Pulmonary artery endothelial cell (primary cell): ENCODE measurements at regions not wholly inside any gene's neighbourhood (a gene's known extent, or its start where the extent isn't known, plus 50 kb on each side); places are given as distances from the start of the nearest gene placed in this dataset.
A peak's percentile ranks its signal among the peaks of the same experiment; 100 is the strongest.
"Not testable (repeated sequence)": the region's sequence is repeated elsewhere in the genome, so short reads cannot be mapped to it uniquely, and the experiment has no call there.

ENCODE experiments used
- DNase-seq: peaks from one replicate; pipeline ENCODE4 v3.0.0-alpha.2; 2011; ENCODE audit warnings: low read depth, low spot score

DNA sequence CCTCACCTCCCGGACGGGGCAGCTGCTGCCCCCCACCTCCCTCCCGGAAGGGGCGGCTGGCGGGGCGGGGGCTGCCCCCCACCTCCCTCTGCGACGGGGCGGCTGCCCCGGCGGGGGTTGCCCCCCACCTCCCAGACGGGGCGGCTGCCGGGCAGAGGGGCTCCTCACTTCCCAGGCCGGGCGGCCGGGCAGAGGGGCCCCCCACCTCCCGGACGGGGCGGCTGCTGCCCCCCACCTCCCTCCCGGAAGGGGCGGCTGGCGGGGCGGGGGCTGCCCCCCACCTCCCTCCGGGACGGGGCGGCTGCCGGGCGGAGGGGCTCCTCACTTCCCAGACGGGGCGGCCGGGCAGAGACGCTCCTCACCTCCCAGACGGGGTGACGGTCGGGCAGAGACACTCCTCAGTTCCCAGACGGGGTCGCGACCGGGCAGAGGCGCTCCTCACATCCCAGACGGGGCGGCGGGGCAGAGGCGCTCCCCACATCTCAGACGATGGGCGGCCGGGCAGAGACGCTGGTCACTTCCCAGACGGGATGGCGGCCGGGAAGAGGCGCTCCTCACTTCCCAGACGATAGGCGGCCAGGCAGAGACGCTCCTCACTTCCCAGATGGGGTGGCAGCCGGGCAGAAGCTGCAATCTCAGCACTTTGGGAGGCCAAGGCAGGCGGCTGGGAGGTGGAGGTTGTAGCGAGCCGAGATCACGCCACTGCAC, 1218.8 kb downstream of the GATA3 start:
- not testable (repeated sequence) for DNase-seq

DNA sequence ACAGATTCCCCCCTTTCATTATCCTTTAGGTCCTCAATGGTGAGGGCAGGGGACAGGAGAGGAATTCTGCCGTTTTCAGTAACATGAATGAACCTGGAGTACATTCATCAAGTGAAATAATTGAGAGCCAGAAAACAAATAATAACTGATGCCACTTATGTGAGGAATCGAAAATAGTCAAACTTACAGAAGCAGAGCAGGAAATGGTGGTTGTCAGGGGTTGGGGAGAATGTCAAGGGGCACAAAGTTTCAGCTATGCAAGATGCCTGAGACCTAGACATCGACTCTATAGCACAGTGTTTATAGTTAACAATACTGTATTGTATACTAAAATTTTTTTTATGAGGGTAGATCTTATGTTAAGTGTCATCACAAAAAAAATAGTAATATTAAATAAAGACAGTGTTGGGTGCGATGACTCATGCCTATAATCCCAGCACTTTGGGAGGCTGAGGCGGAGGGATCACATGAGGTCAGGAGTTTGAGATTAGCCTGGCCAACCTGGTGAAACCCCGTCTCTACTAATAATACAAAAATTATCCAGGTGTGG, 1219.8 kb downstream of the GATA3 start:
- DNase-seq = no peak

DNA sequence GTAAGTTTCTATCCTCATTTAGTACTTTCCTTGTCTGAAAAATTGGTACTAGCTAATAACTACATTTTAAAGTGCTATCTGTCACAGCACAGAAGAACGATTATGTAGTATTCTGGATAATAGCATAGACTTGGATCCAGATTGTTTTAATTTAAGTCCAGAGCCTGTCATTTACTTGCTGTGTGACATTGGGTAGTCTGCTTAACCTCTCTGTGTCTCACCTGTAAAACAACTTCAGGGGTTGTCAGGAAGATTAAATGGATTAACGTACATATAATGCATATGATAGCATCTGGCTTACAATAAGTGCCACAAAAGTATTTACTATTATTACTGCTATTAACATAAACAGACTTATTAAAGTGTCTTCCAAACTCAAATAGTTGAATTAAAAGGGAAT, 1221.4 kb downstream of the GATA3 start:
- DNase-seq = no peak

GRCh38 chr10:9285690-9286089, 1231.2 kb downstream of the GATA3 start:
- no peak for DNase-seq

GRCh38 chr10:9289811-9290210, 1235.3 kb downstream of the GATA3 start:
- no peak for DNase-seq

- DNase-seq = no peak
These were observed 1236.6 kb downstream of the GATA3 start for GRCh38 chr10:9291081-9291480.

GRCh38 chr10:9294132-9294663, 1239.7 kb downstream of the GATA3 start:
- no peak for DNase-seq

GRCh38 chr10:9294865-9295264, 1240.4 kb downstream of the GATA3 start:
- DNase-seq = no peak

DNA sequence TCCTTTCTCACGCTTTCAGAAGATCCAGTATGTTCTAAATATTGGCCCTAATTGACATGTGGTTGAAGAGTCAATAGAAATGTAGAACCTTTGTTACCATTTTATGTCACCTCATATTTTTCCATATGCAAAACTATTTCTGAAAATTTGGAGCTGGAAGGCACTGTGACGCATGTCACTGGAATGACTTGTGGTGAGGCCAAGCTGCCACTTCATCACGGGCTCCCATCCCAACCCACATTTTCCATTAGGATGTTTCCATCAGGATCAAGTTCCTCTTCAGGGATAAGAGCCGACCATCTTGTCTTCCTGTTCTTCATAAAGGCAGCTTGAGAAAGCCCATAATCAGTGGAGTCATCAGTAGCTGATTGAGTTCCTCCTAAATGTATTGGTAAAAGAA, 1241.7 kb downstream of the GATA3 start:
- no peak for DNase-seq

DNA sequence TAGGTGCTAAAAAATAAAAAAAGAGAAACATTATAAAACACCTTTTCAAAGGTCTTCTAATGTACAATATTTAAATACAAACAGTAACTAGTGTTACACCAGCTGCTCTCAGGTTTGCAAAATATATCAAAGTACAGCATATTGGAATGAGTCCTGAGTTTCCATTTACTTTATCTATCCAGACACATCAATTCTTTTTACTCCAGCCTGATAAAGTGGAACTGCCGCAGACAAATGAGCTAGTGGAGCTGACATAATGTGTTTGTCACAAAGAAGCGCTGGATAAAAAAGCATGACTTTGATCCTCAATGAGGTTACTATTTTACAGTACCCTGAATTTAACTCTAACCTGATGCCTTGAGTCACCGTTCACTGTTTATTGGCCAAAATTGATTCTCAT, 1243.1 kb downstream of the GATA3 start:
- DNase-seq = no peak

DNA sequence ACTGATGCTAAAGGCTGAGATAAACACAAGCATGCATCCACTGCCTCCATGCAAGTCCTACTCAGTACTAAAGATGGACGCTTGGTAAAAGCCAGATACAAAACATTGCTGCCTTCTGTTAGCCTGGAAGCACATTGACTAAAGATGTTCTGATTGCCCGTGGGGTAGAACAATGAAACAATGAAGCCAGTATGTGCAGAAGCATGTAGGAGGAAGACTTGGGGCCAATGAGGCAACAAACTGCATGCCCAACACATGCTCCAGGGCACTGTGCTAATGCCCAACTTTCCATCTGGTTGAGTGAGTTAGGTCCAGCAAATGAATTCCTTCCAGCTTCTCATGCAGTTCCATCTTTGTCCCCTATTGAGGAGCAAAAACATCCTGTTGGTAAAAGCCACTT, 1245.5 kb downstream of the GATA3 start:
- DNase-seq = no peak

DNA sequence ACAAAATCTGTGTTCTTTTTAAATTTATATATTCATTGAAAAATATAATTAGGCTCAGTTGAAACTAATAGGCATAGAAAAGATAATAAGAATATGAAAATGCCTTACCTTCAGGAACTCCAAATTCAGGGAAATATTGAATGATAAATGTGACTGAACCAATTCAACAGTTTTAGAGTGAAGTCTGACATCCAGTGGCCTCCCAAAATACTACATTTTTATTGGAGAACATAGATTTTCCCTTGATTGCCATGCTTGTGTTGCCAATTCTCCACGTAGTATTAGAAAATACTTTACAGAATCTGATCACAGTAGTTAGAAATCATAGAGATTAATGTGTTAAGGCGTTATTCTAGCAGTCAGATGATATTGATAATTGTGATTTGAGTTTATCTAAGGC, 1246.7 kb downstream of the GATA3 start:
- no peak for DNase-seq

- no peak for DNase-seq
These were observed 1247.1 kb downstream of the GATA3 start for GRCh38 chr10:9301554-9301953.

DNA sequence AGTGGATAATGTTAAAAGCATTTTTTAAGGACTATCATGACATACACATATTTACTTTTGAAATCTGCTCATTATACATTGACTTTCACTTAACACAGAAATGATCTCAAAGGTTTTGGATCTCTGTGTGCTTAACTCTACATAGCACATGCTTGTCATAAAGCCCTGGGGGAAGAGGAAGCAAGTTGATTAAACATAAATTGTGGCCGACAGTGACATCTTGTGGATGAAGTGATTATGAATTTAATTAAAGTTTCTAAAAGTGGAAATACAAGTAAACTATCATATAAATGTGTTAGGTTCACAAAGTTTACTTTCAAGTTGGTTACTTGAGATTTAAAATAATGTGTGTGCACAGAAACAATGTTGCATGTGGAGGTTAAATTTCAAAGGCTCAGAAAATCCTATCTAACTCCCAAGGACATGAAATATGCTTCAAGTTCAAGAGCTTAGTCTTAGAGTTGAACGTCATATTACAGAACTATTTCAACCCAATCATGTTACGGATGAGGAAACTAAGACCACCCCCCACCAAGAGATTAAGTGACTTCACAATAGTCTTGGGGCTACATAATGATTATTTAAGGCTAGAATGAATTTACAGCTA, 1247.8 kb downstream of the GATA3 start:
- peak; percentile 4 for DNase-seq

GRCh38 chr10:9305018-9305655, 1250.6 kb downstream of the GATA3 start:
- no peak for DNase-seq

DNA sequence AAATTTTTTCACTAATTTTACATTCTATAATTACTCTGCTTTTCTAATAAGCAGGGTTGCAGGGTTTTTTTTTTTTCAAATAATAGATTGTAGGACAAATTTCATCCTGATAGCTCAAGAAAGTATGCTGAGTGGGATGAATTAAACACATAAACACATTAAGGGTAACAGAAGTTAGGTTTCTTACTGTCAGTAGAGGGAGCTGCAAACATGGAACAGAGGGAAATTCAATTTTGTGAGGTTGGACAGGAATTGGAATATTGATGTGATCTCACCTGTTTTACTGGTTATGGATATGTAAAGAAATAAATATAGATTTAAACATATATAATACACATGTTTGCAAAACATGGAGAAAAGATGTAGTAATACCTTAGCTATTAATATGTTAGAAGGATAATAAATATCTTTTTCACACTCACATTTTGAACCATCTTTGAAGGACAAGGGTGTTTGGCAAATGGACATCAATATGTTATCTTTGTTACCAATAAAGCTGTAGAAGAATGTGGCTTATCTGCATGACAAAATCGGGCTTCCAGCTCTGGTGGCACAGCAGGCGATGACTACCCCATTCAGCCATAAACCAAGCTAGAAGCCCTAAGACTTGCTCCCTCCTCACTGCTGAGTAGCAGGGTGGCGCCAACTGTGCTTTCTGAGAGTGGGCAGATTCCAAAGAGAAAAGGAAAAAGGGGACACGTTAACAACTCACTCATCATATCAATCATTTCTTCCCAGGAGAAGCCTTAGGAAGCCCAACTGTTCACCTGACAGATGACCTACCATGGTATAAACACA, 1257.4 kb downstream of the GATA3 start:
- DNase-seq = no peak

GRCh38 chr10:9315292-9315691, 1260.8 kb downstream of the GATA3 start:
- DNase-seq = no peak

DNA sequence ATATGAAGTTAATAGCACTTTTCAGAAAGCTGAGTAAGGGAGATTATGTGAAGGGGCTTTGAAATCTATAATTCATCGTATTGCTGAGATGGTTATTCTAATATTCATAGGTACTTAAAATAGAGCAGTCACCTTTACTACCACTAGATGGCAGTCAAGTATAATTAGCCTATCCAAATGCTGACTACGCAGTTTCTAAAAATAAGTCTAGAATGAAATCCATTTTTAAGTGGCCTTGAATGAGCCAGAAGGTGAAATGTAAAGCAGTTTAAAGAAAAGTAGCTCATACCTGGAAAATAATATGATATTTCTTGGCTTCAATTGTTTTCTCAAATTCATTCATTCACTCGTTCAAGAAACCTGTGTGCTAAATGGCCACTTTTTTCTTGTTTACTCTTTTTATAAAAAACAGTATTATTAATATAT, 1277.1 kb downstream of the GATA3 start:
- DNase-seq = peak; percentile 7

DNA sequence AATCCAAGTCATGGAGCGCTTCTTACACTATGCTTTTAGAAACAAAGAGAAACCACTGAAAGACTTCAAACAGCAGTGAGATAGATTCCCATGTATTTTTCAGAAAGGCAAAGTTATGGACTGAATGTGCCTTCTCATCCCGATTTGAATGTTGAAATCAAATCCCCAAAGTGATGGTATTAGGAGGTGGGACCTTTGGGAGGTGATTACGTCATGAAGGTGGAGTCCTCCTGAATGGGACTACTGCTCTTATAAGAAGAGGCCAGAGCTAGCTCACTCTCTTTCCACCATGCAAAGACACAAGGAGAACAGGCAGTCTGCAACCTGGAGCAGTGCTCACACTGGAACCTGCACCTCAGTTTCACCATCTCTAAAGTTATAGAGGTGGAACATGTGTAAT, 1279.8 kb downstream of the GATA3 start:
- no peak for DNase-seq

- no peak for DNase-seq
These were observed 1285.2 kb downstream of the GATA3 start for GRCh38 chr10:9339716-9340115.

DNA sequence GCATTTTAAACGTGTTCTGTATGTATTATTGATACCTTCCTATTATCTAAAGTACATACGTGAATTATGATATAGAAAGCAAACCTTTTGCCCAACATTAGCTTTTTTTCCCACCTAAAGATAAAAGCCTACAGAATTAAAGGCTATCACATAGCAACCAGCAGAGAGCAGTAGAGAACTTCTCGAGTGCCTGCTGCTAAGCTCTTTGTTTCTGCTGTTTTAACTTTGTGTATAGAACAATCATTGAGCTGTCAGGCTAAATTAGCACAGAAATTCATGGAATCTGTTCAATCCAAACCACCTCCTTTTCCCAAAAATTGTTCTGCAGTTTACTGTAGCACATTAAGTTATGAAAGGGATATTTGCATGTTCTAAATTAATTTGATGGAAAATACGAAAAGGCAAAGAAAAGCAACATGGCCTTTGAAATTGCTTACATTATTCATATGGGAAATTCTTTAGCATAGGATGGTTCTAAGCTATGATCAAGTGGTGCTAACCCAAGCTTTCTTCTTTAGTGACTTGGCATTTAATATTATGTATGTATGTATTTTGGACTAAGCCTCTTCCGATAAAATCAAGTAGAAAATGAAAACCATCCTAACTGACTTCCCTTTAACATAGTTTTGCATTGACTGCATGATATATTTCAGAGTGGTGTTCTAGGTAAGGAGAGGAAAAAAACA, 1288.5 kb downstream of the GATA3 start:
- DNase-seq = no peak
